ENCODE measurements at regions not wholly inside any gene's neighbourhood (a gene's known extent, or its start where the extent isn't known, plus 50 kb on each side); places are given as distances from the start of the nearest gene placed in this dataset.

GRCh38 chr6:154651656-154652055 is 81.6 kb upstream of the SCAF8 start:
- no peak for DNase-seq
- H3K9me3 Mint-ChIP-seq, result peaks cover 15% of the 10 kb centered on the region
- no peak overlapping the region for H3K27ac Mint-ChIP-seq
- peaks cover 26% of the 10 kb centered on the region for H3K4me1 Mint-ChIP-seq
- H3K36me3 Mint-ChIP-seq (ENCODE audit: low read depth), result no peaks in the 10 kb centered on the region
- TF ChIP-seq CTCF (IDR thresholded peaks at IDR 0.05), result no peak
- no peaks in the 10 kb centered on the region for H3K27me3 Mint-ChIP-seq (ENCODE audit: low read depth, poor library complexity)
- no peak overlapping the region for H3K4me3 Mint-ChIP-seq

DNA sequence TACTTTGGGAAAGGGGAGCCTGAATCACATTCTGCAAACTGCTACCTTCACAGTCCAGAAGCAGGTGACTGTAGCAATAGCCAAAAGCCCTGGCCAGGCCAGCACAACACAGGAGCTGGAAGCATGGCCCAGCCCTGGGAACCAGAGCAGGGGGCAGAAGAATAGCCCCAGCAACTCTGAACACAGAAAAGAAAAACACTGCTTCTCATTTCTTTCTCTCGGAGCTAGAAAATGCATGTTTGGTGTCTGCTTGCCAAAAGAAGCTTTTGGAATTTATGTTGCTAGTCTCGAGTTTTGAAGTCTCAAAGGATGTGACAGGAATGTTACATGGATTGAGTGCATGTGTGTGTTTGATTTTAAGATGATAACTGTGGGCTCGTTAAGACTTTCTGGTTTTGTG is 79.8 kb upstream of the SCAF8 start:
- Mint-ChIP-seq H3K27ac (peak overlapping the region; percentile 66), H3K4me1 (peaks cover 19% of the 10 kb centered on the region), H3K36me3 (ENCODE audit: low read depth) (no peaks in the 10 kb centered on the region), H3K27me3 (ENCODE audit: low read depth, poor library complexity) (peaks cover 3% of the 10 kb centered on the region), H3K4me3 (no peak overlapping the region), H3K9me3 (peaks cover 15% of the 10 kb centered on the region)
- TF ChIP-seq CTCF (IDR thresholded peaks at IDR 0.05), result no peak
- no peak for DNase-seq

GRCh38 chr6:154653853-154654252 is 79.4 kb upstream of the SCAF8 start:
- no peak for TF ChIP-seq CTCF (IDR thresholded peaks at IDR 0.05)
- H3K4me3 Mint-ChIP-seq, result no peak overlapping the region
- H3K9me3 Mint-ChIP-seq, result peaks cover 15% of the 10 kb centered on the region
- peak overlapping the region; percentile 66 for H3K27ac Mint-ChIP-seq
- no peaks in the 10 kb centered on the region for H3K36me3 Mint-ChIP-seq (ENCODE audit: low read depth)
- DNase-seq, result no peak
- peaks cover 19% of the 10 kb centered on the region for H3K4me1 Mint-ChIP-seq
- peaks cover 3% of the 10 kb centered on the region for H3K27me3 Mint-ChIP-seq (ENCODE audit: low read depth, poor library complexity)

DNA sequence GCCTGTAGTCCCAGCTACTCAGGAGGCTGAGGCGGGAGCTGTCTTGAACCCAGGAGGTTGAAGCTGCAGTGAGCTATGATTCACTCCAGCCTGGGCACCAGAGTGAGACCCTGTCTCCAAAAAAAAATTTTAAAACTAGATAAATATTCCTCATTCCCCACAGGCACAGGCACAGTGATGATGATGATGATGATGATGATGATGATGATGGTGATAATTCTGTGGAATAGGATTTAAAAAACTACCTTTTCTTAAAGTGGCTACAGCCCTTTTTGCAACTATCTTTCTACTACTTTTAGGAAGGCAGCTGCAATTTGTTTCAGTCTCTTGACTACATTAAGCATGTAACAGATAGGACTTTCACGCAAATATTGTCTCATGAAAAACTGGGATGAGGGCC is 76.6 kb upstream of the SCAF8 start:
- no peaks in the 10 kb centered on the region for H3K36me3 Mint-ChIP-seq (ENCODE audit: low read depth)
- peaks cover 3% of the 10 kb centered on the region for H3K27me3 Mint-ChIP-seq (ENCODE audit: low read depth, poor library complexity)
- no peak overlapping the region for H3K4me3 Mint-ChIP-seq
- peaks cover 2% of the 10 kb centered on the region for H3K9me3 Mint-ChIP-seq
- no peak for DNase-seq
- H3K27ac Mint-ChIP-seq, result no peak overlapping the region
- TF ChIP-seq CTCF (IDR thresholded peaks at IDR 0.05), result no peak
- H3K4me1 Mint-ChIP-seq, result peaks cover 19% of the 10 kb centered on the region

DNA sequence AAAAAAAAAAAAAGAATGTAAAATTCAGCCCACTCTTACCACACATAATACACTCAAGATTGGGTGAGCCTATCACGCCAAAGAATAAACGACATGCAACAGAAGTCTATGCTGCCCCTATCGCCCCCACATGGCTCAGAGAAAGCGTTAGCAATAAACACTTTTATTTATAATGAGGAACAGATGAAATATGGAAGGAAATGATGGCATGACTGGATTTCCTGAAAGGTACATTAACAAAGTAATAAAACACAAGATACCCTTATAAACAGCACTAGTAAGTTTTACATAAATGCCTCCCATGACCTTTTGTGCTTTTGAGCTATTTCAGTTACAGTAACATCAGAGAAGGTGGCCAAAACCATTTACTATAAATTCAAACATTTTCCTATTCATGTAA is 71.4 kb upstream of the SCAF8 start:
- no peaks in the 10 kb centered on the region for H3K36me3 Mint-ChIP-seq (ENCODE audit: low read depth)
- no peak for TF ChIP-seq CTCF (IDR thresholded peaks at IDR 0.05)
- H3K4me3 Mint-ChIP-seq, result no peak overlapping the region
- no peak overlapping the region for H3K27ac Mint-ChIP-seq
- H3K9me3 Mint-ChIP-seq, result no peaks in the 10 kb centered on the region
- DNase-seq, result no peak
- no peaks in the 10 kb centered on the region for H3K4me1 Mint-ChIP-seq
- H3K27me3 Mint-ChIP-seq (ENCODE audit: low read depth, poor library complexity), result peaks cover 2% of the 10 kb centered on the region

DNA sequence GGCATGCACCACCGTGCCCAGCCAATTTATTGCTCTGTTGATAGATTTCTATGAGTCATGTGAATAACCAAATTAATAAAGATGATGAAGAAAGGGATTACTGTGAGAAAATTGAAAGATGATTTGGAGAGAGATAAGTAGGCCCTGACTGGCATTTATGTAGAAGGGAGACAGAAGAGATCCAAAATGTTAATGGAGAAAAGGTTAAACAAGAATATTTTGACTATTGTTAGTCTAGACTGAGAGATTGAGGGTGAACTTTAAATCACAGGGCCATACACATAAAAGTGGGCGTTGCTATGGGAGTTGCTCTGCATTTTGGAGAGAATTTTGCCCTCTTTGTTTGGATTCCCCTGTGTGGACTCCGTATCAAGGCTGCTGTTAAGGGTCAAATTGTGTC is 68.9 kb upstream of the SCAF8 start:
- no peak for TF ChIP-seq CTCF (IDR thresholded peaks at IDR 0.05)

More for the DNA sequence above, 68.9 kb upstream of the SCAF8 start:
- no peaks in the 10 kb centered on the region for H3K4me1 Mint-ChIP-seq
- no peak overlapping the region for H3K4me3 Mint-ChIP-seq
- H3K27ac Mint-ChIP-seq, result no peak overlapping the region
- H3K36me3 Mint-ChIP-seq (ENCODE audit: low read depth), result no peaks in the 10 kb centered on the region
- DNase-seq, result no peak
- H3K27me3 Mint-ChIP-seq (ENCODE audit: low read depth, poor library complexity), result peaks cover 3% of the 10 kb centered on the region
- H3K9me3 Mint-ChIP-seq, result no peaks in the 10 kb centered on the region
